ENCODE measurements at regions not wholly inside any gene's neighbourhood (a gene's known extent, or its start where the extent isn't known, plus 50 kb on each side); places are given as distances from the start of the nearest gene placed in this dataset.

GRCh38 chr6:104064876-104065275 lies 794.8 kb downstream of the HACE1 start:
- no peak overlapping the region for H3K4me3 ChIP-seq (ENCODE audit: low read depth, low read length)
- TF ChIP-seq CTCF (IDR thresholded peaks at IDR 0.05; ENCODE audit: control insufficient read depth, extremely low read depth, insufficient read depth) = no peak
- no peak for DNase-seq (ENCODE audit: low read depth)

GRCh38 chr6:104050455-104050854 lies 809.3 kb downstream of the HACE1 start:
- H3K4me3 ChIP-seq (ENCODE audit: low read depth, low read length) = no peak overlapping the region
- no peak for DNase-seq (ENCODE audit: low read depth)
- TF ChIP-seq CTCF (IDR thresholded peaks at IDR 0.05; ENCODE audit: control insufficient read depth, extremely low read depth, insufficient read depth) = no peak

- no peak overlapping the region for H3K4me3 ChIP-seq (ENCODE audit: low read depth, low read length)
- peak; percentile 21 for DNase-seq (ENCODE audit: low read depth)
- no peak for TF ChIP-seq CTCF (IDR thresholded peaks at IDR 0.05; ENCODE audit: control insufficient read depth, extremely low read depth, insufficient read depth)
Measured at GRCh38 chr6:104046426-104046825, 813.3 kb downstream of the HACE1 start.

- no peak for DNase-seq (ENCODE audit: low read depth)
- TF ChIP-seq CTCF (IDR thresholded peaks at IDR 0.05; ENCODE audit: control insufficient read depth, extremely low read depth, insufficient read depth) = no peak
- H3K4me3 ChIP-seq (ENCODE audit: low read depth, low read length) = no peak overlapping the region
Measured at GRCh38 chr6:104031346-104031745, 828.4 kb downstream of the HACE1 start.

- TF ChIP-seq CTCF (IDR thresholded peaks at IDR 0.05; ENCODE audit: control insufficient read depth, extremely low read depth, insufficient read depth) = no peak
- H3K4me3 ChIP-seq (ENCODE audit: low read depth, low read length) = no peak overlapping the region
- DNase-seq (ENCODE audit: low read depth) = no peak
Measured at GRCh38 chr6:104022126-104022525, 837.6 kb downstream of the HACE1 start.

GRCh38 chr6:104019075-104019753 lies 840.5 kb downstream of the HACE1 start:
- no peak overlapping the region for H3K4me3 ChIP-seq (ENCODE audit: low read depth, low read length)
- TF ChIP-seq CTCF (IDR thresholded peaks at IDR 0.05; ENCODE audit: control insufficient read depth, extremely low read depth, insufficient read depth) = no peak
- no peak for DNase-seq (ENCODE audit: low read depth)

All from LNCaP clone FGC (cell line).